ENCODE measurements at regions not wholly inside any gene's neighbourhood (a gene's known extent, or its start where the extent isn't known, plus 50 kb on each side); places are given as distances from the start of the nearest gene placed in this dataset.

DNA sequence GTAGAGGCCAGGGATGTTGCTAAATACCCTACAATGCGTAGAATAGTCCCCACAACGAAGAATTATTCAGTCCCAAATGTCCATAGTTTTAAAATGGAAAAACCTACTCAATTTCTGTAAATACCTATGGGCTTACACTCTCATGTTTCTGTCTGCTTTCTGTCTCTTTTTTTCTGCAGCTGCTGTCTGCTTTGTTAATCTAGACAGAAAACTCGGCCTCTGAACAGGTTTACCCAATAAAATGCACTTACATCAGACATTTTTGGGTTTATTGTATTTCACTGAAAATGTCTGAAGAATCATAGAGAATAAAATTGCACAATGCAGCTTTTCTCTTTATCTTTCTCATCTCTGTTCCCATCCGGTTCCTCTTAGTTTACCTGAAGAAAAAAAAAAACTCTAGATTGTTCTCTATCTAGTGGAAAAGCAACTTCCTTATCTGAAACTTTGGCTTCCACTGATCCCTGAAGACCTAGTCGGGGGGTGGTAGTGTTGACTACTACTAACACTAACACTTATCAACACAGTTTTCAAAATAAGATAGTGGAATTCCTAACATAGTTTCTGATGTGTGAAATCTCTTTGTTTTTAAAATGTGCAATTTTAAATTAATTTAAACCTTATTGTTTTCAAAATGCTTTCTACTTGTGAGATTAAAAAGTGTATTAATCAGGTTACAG is 76.9 kb upstream of the CCDC190 start:
- TF ChIP-seq, protein P1, sequence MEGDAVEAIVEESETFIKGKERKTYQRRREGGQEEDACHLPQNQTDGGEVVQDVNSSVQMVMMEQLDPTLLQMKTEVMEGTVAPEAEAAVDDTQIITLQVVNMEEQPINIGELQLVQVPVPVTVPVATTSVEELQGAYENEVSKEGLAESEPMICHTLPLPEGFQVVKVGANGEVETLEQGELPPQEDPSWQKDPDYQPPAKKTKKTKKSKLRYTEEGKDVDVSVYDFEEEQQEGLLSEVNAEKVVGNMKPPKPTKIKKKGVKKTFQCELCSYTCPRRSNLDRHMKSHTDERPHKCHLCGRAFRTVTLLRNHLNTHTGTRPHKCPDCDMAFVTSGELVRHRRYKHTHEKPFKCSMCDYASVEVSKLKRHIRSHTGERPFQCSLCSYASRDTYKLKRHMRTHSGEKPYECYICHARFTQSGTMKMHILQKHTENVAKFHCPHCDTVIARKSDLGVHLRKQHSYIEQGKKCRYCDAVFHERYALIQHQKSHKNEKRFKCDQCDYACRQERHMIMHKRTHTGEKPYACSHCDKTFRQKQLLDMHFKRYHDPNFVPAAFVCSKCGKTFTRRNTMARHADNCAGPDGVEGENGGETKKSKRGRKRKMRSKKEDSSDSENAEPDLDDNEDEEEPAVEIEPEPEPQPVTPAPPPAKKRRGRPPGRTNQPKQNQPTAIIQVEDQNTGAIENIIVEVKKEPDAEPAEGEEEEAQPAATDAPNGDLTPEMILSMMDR (IDR thresholded peaks at IDR 0.05), result no peak
- no peak for TF ChIP-seq ZFX (IDR thresholded peaks at IDR 0.05; ENCODE audit: borderline replicate concordance)
- H3K27ac ChIP-seq, result no peak overlapping the region

DNA sequence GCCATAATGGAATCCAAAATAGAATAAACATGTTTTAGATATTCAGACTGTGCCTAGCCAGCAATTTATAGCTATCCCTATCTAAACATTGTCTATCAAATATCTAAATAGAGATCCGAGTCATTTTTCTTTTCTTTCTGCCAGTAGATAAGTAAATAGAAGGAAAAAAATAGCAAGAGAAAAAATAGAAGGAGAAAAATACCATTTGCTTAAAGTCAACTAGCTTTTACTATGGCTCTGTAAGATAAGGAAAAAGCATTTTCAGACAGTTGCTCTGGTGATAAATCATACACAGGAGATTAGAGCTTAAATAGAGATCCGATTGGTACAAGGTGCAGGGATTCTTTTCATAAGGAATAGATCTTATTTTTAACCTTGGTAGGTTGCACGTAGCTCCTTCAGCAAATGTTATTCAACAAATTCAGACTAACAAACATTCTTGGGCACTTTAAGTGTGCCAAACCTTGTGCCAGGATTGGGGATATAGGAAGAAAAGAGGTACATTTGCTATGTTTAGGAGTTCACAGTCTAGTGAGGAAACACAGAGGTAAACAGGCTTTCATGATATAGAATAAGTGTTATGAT is 70.1 kb upstream of the CCDC190 start:
- H3K27ac ChIP-seq, result peak overlapping the region; percentile 62
- TF ChIP-seq, protein P1 (IDR thresholded peaks at IDR 0.05), result no peak
- no peak for TF ChIP-seq ZFX (IDR thresholded peaks at IDR 0.05; ENCODE audit: borderline replicate concordance)

GRCh38 chr1:162930532-162930931 is 69.6 kb upstream of the CCDC190 start:
- no peak for TF ChIP-seq ZFX (IDR thresholded peaks at IDR 0.05; ENCODE audit: borderline replicate concordance)
- TF ChIP-seq, protein P1 (IDR thresholded peaks at IDR 0.05), result no peak
- H3K27ac ChIP-seq, result peak overlapping the region; percentile 62

DNA sequence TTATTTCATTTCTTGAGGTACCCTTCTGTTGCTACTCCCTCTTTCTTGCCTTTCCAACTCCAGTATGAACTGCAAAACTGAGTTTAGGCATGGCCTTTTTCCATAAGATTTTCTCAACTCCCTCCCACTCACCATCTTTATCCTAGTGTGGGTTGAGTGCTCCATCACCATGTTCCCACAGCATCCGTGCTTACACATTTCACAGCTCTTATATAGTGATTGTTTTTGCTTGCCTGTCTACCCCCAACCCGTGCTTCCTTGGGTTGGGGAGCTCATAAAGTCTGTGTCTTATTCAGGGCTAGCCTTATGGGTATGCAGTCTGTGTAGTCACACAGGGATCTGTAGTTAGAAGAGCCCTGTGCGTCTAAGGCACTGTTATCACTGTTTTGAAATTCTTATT is 68.2 kb upstream of the CCDC190 start:
- no peak overlapping the region for H3K27ac ChIP-seq
- TF ChIP-seq ZFX (IDR thresholded peaks at IDR 0.05; ENCODE audit: borderline replicate concordance), result no peak
- TF ChIP-seq, protein P1 (IDR thresholded peaks at IDR 0.05), result no peak

- TF ChIP-seq ZFX (IDR thresholded peaks at IDR 0.05; ENCODE audit: borderline replicate concordance), result no peak
- TF ChIP-seq, protein P1 (IDR thresholded peaks at IDR 0.05), result no peak
- no peak overlapping the region for H3K27ac ChIP-seq
Observed at GRCh38 chr1:162928141-162928540, 67.2 kb upstream of the CCDC190 start.

- no peak overlapping the region for H3K27ac ChIP-seq
- TF ChIP-seq ZFX (IDR thresholded peaks at IDR 0.05; ENCODE audit: borderline replicate concordance), result no peak
- TF ChIP-seq, protein P1 (IDR thresholded peaks at IDR 0.05), result no peak
Observed at GRCh38 chr1:162927421-162927820, 66.4 kb upstream of the CCDC190 start.

DNA sequence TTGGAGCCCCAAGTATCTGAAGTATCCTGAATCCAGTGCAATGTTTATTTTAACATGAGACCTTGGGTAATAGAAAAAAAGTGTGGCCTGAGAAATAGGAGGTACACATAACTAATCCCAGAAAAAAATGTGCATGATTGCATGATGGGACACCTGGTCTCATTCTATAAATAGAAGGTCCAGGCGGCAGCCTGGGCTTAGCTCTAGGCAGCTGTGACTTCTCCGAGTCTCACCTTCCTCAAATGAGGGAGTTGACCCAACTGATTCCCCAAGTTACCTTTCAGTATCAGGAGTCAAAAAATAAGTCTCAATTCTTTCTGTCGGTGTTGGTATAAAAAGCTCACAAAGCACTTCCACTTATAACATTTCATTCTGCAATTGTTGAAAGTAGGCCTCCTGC is 65.9 kb upstream of the CCDC190 start:
- H3K27ac ChIP-seq, result no peak overlapping the region
- TF ChIP-seq, protein P1 (IDR thresholded peaks at IDR 0.05), result no peak
- no peak for TF ChIP-seq ZFX (IDR thresholded peaks at IDR 0.05; ENCODE audit: borderline replicate concordance)
